Bronchial epithelial cell (primary cell): ENCODE measurements at regions not wholly inside any gene's neighbourhood (a gene's known extent, or its start where the extent isn't known, plus 50 kb on each side); places are given as distances from the start of the nearest gene placed in this dataset.
A peak's percentile ranks its signal among the peaks of the same experiment; 100 is the strongest.

Source experiments
- DNase-seq: peaks from one replicate; pipeline ENCODE4 v3.0.0-alpha.2; 2010; ENCODE audit warnings: low read depth
- FAIRE-seq: peaks from 2 replicates; lab custom pipeline; 2011; peaks lifted over from hg19 to GRCh38; lab: Jason Lieb, UNC
- H3K27me3 ChIP-seq: 2 replicates; pipeline ENCODE4 v1.5.1; 2011; ENCODE audit warnings: low read length; ENCODE audit not compliant: control insufficient read depth, insufficient read depth
- H3K36me3 ChIP-seq: 2 replicates; pipeline ENCODE4 v1.5.1; 2011; ENCODE audit warnings: low read length; ENCODE audit not compliant: control insufficient read depth, insufficient read depth
- H3K4me3 ChIP-seq: 2 replicates; pipeline ENCODE4 v1.5.1; 2011; ENCODE audit warnings: mild to moderate bottlenecking, low read depth, low read length, control low read depth
- TF ChIP-seq, protein P1 (sequence below): IDR thresholded peaks from 2 replicates; pipeline ENCODE4 v1.5.1; 2011; ENCODE audit warnings: mild to moderate bottlenecking, moderate library complexity, low read length, control low read depth, inconsistent platforms; ENCODE audit not compliant: insufficient read depth, severe bottlenecking

DNA sequence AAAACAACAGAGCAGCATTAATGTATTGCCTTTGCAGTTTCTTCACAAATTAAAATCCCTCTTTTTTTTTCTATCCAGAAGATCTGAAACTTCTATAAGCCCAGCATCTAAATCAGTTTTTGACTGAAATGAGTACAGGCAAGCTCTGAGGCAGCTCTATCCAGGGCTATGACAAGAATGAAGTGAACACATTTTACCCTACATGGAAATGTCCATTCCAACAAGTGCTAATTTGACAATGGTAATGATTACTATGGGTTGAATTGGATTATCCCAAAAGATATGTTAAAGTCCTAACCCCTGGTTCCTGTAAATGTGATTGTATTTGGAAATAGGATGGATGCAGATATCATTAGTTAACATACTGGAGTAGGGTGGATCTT, 115.7 kb downstream of the RPL22L1 start:
- FAIRE-seq (no peak), DNase-seq (no peak)
- TF ChIP-seq, protein P1, sequence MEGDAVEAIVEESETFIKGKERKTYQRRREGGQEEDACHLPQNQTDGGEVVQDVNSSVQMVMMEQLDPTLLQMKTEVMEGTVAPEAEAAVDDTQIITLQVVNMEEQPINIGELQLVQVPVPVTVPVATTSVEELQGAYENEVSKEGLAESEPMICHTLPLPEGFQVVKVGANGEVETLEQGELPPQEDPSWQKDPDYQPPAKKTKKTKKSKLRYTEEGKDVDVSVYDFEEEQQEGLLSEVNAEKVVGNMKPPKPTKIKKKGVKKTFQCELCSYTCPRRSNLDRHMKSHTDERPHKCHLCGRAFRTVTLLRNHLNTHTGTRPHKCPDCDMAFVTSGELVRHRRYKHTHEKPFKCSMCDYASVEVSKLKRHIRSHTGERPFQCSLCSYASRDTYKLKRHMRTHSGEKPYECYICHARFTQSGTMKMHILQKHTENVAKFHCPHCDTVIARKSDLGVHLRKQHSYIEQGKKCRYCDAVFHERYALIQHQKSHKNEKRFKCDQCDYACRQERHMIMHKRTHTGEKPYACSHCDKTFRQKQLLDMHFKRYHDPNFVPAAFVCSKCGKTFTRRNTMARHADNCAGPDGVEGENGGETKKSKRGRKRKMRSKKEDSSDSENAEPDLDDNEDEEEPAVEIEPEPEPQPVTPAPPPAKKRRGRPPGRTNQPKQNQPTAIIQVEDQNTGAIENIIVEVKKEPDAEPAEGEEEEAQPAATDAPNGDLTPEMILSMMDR = no peak
- Histone ChIP-seq H3K27me3 (no peaks in the 10 kb centered on the region), H3K36me3 (no peaks in the 10 kb centered on the region), H3K4me3 (no peak overlapping the region)

DNA sequence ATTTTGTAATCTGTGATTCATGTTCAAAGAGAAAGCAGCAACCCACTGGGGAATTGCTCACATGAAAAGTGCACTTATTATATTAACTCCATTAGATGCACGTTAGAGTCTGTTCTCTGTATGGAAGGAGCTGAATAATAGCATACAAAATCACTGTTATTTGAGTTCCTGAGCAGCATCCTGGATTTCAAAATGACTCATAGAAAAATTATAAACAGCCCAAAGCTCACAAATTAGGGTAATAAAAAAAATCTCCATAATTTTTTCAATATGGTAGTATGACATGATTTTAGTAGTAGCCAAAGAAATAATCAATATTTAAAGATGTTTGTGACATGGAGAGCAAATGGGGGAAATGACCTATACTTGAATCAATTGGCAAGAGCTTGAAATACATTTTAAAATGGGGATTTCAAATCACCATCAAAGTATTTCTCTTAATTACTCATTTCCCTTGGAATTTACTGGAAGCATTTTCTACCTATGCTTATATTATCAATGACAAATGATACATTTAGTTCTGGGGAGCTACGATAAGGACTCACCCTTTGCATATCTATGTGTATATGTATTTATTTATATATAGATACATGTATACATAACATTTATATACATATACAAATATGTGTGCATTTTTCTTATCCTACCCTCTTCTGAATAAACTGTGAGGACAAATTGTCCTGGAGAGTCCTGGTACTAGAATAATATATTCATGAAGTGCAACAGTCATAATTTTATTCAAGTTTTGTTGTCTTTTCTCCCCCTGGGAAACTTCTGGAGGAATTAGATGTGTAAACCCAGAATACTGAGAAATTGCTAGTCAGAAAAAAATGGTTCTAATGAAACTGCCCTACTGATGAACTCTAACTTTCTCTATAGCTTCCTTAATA, 116.3 kb downstream of the RPL22L1 start:
- no peaks in the 10 kb centered on the region for H3K36me3 ChIP-seq
- DNase-seq = peak; percentile 55
- FAIRE-seq = no peak
- no peaks in the 10 kb centered on the region for H3K27me3 ChIP-seq
- TF ChIP-seq, protein P1 = no peak
- no peak overlapping the region for H3K4me3 ChIP-seq

DNA sequence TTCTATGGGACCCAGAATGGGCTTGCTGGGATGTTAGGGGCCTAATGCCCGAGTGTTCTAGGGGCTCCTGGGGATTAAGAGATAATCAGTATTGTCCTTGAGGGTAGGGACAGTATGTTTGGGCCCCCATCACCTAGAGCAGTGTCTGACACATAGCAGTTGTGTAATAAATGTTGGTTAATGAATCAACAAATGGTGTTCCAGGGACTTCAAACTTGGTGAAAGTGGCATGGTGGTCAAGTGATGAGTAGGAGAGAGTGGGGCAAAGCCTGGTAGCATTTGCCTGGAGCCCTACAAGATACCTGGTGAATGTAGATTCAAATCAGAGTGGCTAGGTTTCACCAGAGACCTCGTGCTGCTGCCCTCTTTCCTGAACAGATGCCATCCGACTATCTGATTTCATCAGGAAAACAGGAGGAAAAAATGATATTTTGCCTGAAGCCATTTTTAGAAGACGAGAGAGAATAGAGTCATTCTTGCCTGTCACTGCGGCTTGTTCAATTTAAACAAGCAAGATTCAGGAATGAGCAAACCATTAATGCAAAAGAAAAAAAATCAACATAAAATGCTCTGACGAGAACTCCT, 117.3 kb downstream of the RPL22L1 start:
- no peak overlapping the region for H3K4me3 ChIP-seq
- TF ChIP-seq, protein P1 = no peak
- peak; percentile 41 for DNase-seq
- H3K36me3 ChIP-seq = no peaks in the 10 kb centered on the region
- no peak for FAIRE-seq
- H3K27me3 ChIP-seq = no peaks in the 10 kb centered on the region

DNA sequence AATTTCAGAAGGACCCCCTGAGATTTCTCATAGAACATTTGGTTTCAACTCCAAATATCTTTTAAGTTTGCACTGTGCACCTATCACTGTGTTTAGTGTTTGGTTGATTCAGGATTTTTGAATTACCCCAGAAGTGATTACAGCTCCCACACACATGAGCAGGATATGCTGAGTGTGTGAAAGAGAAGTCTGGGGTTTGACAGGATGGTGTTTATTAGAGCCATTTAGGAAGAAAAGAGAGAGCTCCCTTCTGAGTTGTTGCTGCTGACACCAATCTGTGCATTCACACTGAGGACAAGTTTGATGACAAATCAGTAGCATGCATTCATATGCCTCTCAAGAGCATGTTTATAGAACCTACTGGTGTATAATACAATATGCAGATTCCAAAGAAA, 118.1 kb downstream of the RPL22L1 start:
- FAIRE-seq = no peak
- H3K4me3 ChIP-seq = no peak overlapping the region
- TF ChIP-seq, protein P1 = no peak
- H3K36me3 ChIP-seq = no peaks in the 10 kb centered on the region
- H3K27me3 ChIP-seq = no peaks in the 10 kb centered on the region
- DNase-seq = peak; percentile 50

DNA sequence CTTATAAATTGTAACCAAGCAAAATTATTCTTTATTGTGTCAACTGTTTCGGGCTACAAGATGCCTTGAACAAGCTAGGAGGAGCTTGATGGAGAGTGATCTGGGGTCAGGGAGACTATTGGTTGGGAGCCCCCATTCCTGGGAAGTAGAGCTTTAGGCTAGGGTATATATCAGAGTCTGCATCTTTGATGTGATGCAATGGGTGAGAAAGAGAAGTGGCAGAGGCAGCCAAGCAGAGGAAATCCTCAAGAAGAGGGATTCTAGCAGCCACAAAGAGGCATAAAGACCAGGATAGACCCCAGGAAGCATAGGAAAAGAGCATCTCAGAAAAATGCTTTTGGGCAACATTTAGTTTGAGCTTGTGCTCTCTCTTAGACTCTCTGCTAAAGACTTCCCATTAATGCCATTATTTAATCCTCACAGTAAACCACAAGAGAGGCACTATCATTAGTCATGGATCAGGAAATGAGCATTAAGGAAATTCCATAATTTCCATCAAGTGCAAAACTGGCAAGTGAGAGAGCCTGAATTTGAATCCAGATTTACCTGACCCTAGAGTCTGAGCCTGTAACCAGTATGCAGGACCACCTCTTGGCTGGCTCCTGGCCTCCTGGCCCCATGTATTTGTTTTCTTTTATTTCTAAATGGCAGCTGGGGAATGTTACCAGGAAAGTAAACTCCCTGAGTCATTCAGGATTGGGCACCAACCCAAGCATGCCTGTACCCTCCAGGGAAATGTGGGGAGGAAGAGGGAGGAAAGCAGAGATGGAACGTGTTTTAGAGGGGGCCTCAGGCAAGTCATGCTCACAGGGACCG, 118.7 kb downstream of the RPL22L1 start:
- peak; percentile 87 for DNase-seq
- Histone ChIP-seq H3K36me3 (no peaks in the 10 kb centered on the region), H3K27me3 (no peaks in the 10 kb centered on the region), H3K4me3 (no peak overlapping the region)
- TF ChIP-seq, protein P1 = no peak
- no peak for FAIRE-seq
